ENCODE measurements at regions not wholly inside any gene's neighbourhood (a gene's known extent, or its start where the extent isn't known, plus 50 kb on each side); places are given as distances from the start of the nearest gene placed in this dataset.

GRCh38 chr4:17168571-17168970 lies 270.1 kb upstream of the LDB2 start:
- Histone ChIP-seq H2BK12ac (ENCODE audit: low read length) (no peak overlapping the region), H2AK5ac (ENCODE audit: low read depth, low read length) (no peak overlapping the region), H3K4ac (ENCODE audit: low read length) (no peak overlapping the region), H3K4me3 (ENCODE audit: low read length in 2 of 2) (no peak overlapping the region), H3K9ac (ENCODE audit: low read depth, low read length, poor library complexity) (no peak overlapping the region), H3K36me3 (replicated peaks in 1 of 2; ENCODE audit: control insufficient read depth in 2 of 2, insufficient read depth in 2 of 2, low read length in 2 of 2) (no peaks in the 10 kb centered on the region), H3K23ac (ENCODE audit: low read depth, low read length, poor library complexity) (no peak overlapping the region), H3K4me1 (ENCODE audit: control insufficient read depth in 2 of 2, insufficient read depth in 1 of 2, low read depth in 1 of 2, low read length in 2 of 2) (peaks cover 0 to 30% of the 10 kb centered on the region in 2 donors), H3K27me3 (ENCODE audit: control insufficient read depth in 3 of 3, insufficient read depth in 3 of 3, low read depth in 1 of 3, low read length in 3 of 3) (no peaks in the 10 kb centered on the region), H3K14ac (ENCODE audit: low read length) (no peak overlapping the region), H3K9me3 (replicated peaks in 1 of 2; ENCODE audit: control insufficient read depth in 2 of 2, insufficient read depth in 1 of 2, low read depth in 1 of 2, low read length in 2 of 2) (peaks cover 0 to 2% of the 10 kb centered on the region in 2 donors), H4K8ac (ENCODE audit: low read depth, low read length) (no peak overlapping the region), H2BK5ac (ENCODE audit: low read length) (no peak overlapping the region), H3K18ac (ENCODE audit: low read length) (no peak overlapping the region), H3K4me2 (ENCODE audit: insufficient read depth, low read length, poor library complexity, severe bottlenecking) (no peak overlapping the region), H3K27ac (replicated peaks; ENCODE audit: low read length) (no peak overlapping the region), H2BK120ac (ENCODE audit: low read depth, low read length) (no peak overlapping the region), H3K79me1 (ENCODE audit: low read depth, low read length) (no peaks in the 10 kb centered on the region), H4K91ac (ENCODE audit: low read depth, low read length, poor library complexity) (no peak overlapping the region), H2BK15ac (ENCODE audit: low read length) (no peak overlapping the region), H2AFZ (ENCODE audit: low read length) (peak overlapping the region; percentile 39)
- DNase-seq (ENCODE audit: low spot score) = no peak
- no CpG with 5 or more reads among the region's 1 CpG for WGBS, 2 donors (ENCODE audit: extremely low coverage in 2 of 2, insufficient read length in 2 of 2, insufficient replicate concordance in 1 of 2)

- Histone ChIP-seq H2BK5ac (ENCODE audit: low read length) (no peak overlapping the region), H3K27me3 (ENCODE audit: control insufficient read depth in 3 of 3, insufficient read depth in 3 of 3, low read depth in 1 of 3, low read length in 3 of 3) (no peaks in the 10 kb centered on the region), H3K4me3 (ENCODE audit: low read length in 2 of 2) (no peak overlapping the region), H3K18ac (ENCODE audit: low read length) (peak overlapping the region; percentile 19), H2AFZ (ENCODE audit: low read length) (peak overlapping the region; percentile 45), H3K4ac (ENCODE audit: low read length) (no peak overlapping the region), H4K91ac (ENCODE audit: low read depth, low read length, poor library complexity) (no peak overlapping the region), H3K23ac (ENCODE audit: low read depth, low read length, poor library complexity) (no peak overlapping the region), H2BK15ac (ENCODE audit: low read length) (no peak overlapping the region), H3K79me1 (ENCODE audit: low read depth, low read length) (no peaks in the 10 kb centered on the region), H2AK5ac (ENCODE audit: low read depth, low read length) (no peak overlapping the region), H3K4me2 (ENCODE audit: insufficient read depth, low read length, poor library complexity, severe bottlenecking) (no peak overlapping the region), H3K27ac (replicated peaks; ENCODE audit: low read length) (no peak overlapping the region), H3K14ac (ENCODE audit: low read length) (no peak overlapping the region), H2BK12ac (ENCODE audit: low read length) (peak overlapping the region; percentile 18), H2BK120ac (ENCODE audit: low read depth, low read length) (no peak overlapping the region), H3K9ac (ENCODE audit: low read depth, low read length, poor library complexity) (no peak overlapping the region), H3K36me3 (replicated peaks in 1 of 2; ENCODE audit: control insufficient read depth in 2 of 2, insufficient read depth in 2 of 2, low read length in 2 of 2) (no peaks in the 10 kb centered on the region), H3K4me1 (ENCODE audit: control insufficient read depth in 2 of 2, insufficient read depth in 1 of 2, low read depth in 1 of 2, low read length in 2 of 2) (peaks cover 0 to 30% of the 10 kb centered on the region in 2 donors), H4K8ac (ENCODE audit: low read depth, low read length) (no peak overlapping the region), H3K9me3 (replicated peaks in 1 of 2; ENCODE audit: control insufficient read depth in 2 of 2, insufficient read depth in 1 of 2, low read depth in 1 of 2, low read length in 2 of 2) (peaks cover 2 to 4% of the 10 kb centered on the region in 2 donors)
- no CpG with 5 or more reads among the region's 5 CpGs for WGBS, 2 donors (ENCODE audit: extremely low coverage in 2 of 2, insufficient read length in 2 of 2, insufficient replicate concordance in 1 of 2)
- DNase-seq (ENCODE audit: low spot score) = no peak
Measured at GRCh38 chr4:17166954-17167353, 268.5 kb upstream of the LDB2 start.

GRCh38 chr4:17165286-17165685 lies 266.8 kb upstream of the LDB2 start:
- DNase-seq (ENCODE audit: low spot score) = no peak
- Histone ChIP-seq H2BK15ac (ENCODE audit: low read length) (no peak overlapping the region), H4K8ac (ENCODE audit: low read depth, low read length) (no peak overlapping the region), H2BK5ac (ENCODE audit: low read length) (no peak overlapping the region), H2BK120ac (ENCODE audit: low read depth, low read length) (no peak overlapping the region), H3K23ac (ENCODE audit: low read depth, low read length, poor library complexity) (no peak overlapping the region), H3K4me3 (ENCODE audit: low read length in 2 of 2) (no peak overlapping the region), H3K36me3 (replicated peaks in 1 of 2; ENCODE audit: control insufficient read depth in 2 of 2, insufficient read depth in 2 of 2, low read length in 2 of 2) (no peaks in the 10 kb centered on the region), H3K4me2 (ENCODE audit: insufficient read depth, low read length, poor library complexity, severe bottlenecking) (no peak overlapping the region), H2AFZ (ENCODE audit: low read length) (no peak overlapping the region), H3K14ac (ENCODE audit: low read length) (peak overlapping the region; percentile 64), H3K79me1 (ENCODE audit: low read depth, low read length) (no peaks in the 10 kb centered on the region), H3K4ac (ENCODE audit: low read length) (no peak overlapping the region), H4K91ac (ENCODE audit: low read depth, low read length, poor library complexity) (no peak overlapping the region), H3K18ac (ENCODE audit: low read length) (no peak overlapping the region), H2BK12ac (ENCODE audit: low read length) (no peak overlapping the region), H3K27me3 (ENCODE audit: control insufficient read depth in 3 of 3, insufficient read depth in 3 of 3, low read depth in 1 of 3, low read length in 3 of 3) (no peaks in the 10 kb centered on the region), H3K4me1 (ENCODE audit: control insufficient read depth in 2 of 2, insufficient read depth in 1 of 2, low read depth in 1 of 2, low read length in 2 of 2) (peaks cover 0 to 28% of the 10 kb centered on the region in 2 donors), H3K9me3 (replicated peaks in 1 of 2; ENCODE audit: control insufficient read depth in 2 of 2, insufficient read depth in 1 of 2, low read depth in 1 of 2, low read length in 2 of 2) (peaks cover 2 to 5% of the 10 kb centered on the region in 2 donors), H3K9ac (ENCODE audit: low read depth, low read length, poor library complexity) (no peak overlapping the region), H3K27ac (replicated peaks; ENCODE audit: low read length) (no peak overlapping the region), H2AK5ac (ENCODE audit: low read depth, low read length) (no peak overlapping the region)
- WGBS, 2 donors (ENCODE audit: extremely low coverage in 2 of 2, insufficient read length in 2 of 2, insufficient replicate concordance in 1 of 2) = no CpG with 5 or more reads among the region's 1 CpG

GRCh38 chr4:17164666-17165065 lies 266.2 kb upstream of the LDB2 start:
- WGBS, 2 donors (ENCODE audit: extremely low coverage in 2 of 2, insufficient read length in 2 of 2, insufficient replicate concordance in 1 of 2) = no CpG with 5 or more reads among the region's 2 CpGs
- Histone ChIP-seq H3K36me3 (replicated peaks in 1 of 2; ENCODE audit: control insufficient read depth in 2 of 2, insufficient read depth in 2 of 2, low read length in 2 of 2) (no peaks in the 10 kb centered on the region), H3K9ac (ENCODE audit: low read depth, low read length, poor library complexity) (no peak overlapping the region), H3K27ac (replicated peaks; ENCODE audit: low read length) (no peak overlapping the region), H2BK120ac (ENCODE audit: low read depth, low read length) (no peak overlapping the region), H3K14ac (ENCODE audit: low read length) (no peak overlapping the region), H3K4me1 (ENCODE audit: control insufficient read depth in 2 of 2, insufficient read depth in 1 of 2, low read depth in 1 of 2, low read length in 2 of 2) (peaks cover 0 to 22% of the 10 kb centered on the region in 2 donors), H3K4me2 (ENCODE audit: insufficient read depth, low read length, poor library complexity, severe bottlenecking) (no peak overlapping the region), H3K4ac (ENCODE audit: low read length) (no peak overlapping the region), H2BK5ac (ENCODE audit: low read length) (no peak overlapping the region), H2AK5ac (ENCODE audit: low read depth, low read length) (no peak overlapping the region), H3K79me1 (ENCODE audit: low read depth, low read length) (no peaks in the 10 kb centered on the region), H3K9me3 (replicated peaks in 1 of 2; ENCODE audit: control insufficient read depth in 2 of 2, insufficient read depth in 1 of 2, low read depth in 1 of 2, low read length in 2 of 2) (peaks cover 2 to 5% of the 10 kb centered on the region in 2 donors), H3K23ac (ENCODE audit: low read depth, low read length, poor library complexity) (no peak overlapping the region), H2BK12ac (ENCODE audit: low read length) (no peak overlapping the region), H3K18ac (ENCODE audit: low read length) (no peak overlapping the region), H2BK15ac (ENCODE audit: low read length) (no peak overlapping the region), H4K91ac (ENCODE audit: low read depth, low read length, poor library complexity) (no peak overlapping the region), H3K4me3 (ENCODE audit: low read length in 2 of 2) (no peak overlapping the region), H3K27me3 (ENCODE audit: control insufficient read depth in 3 of 3, insufficient read depth in 3 of 3, low read depth in 1 of 3, low read length in 3 of 3) (no peaks in the 10 kb centered on the region), H2AFZ (ENCODE audit: low read length) (no peak overlapping the region), H4K8ac (ENCODE audit: low read depth, low read length) (no peak overlapping the region)
- DNase-seq (ENCODE audit: low spot score) = no peak

Measured in neuronal stem cell (in vitro differentiated cells).